Activated CD4-positive, alpha-beta T cell treated with anti-CD3 and anti-CD28 coated beads, Interleukin-2, amount 50 U/mL, for 1 hour (primary cell): ENCODE measurements at regions not wholly inside any gene's neighbourhood (a gene's known extent, or its start where the extent isn't known, plus 50 kb on each side); places are given as distances from the start of the nearest gene placed in this dataset.

ENCODE experiments used
- DNase-seq: peaks from one replicate; pipeline ENCODE4 v3.0.0-alpha.2; 2020

GRCh38 chr7:47221826-47222225, 360.1 kb downstream of the TNS3 start:
- DNase-seq: no peak

GRCh38 chr7:47218378-47219176, 363.3 kb downstream of the TNS3 start:
- DNase-seq: no peak

GRCh38 chr7:47217570-47218360, 364.1 kb downstream of the TNS3 start:
- no peak for DNase-seq

DNA sequence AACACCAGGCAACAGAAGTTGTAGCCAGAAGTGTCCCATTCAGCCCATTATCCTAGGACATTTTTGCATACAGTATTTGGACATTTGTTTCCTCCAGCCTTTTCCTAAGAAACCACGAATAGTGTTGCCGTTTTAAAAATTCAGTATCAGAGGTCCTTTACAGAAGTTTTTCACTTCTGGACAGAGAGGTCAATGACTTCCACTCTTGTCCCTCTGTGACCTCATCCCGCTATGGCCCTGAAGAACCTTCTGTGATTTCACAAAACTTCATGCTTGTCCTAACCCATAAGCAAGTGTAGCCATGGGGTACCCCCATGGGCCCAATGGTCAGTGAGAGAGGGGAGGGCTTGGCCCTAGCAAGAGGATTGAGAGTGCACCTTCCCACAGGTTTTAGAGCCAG, 364.8 kb downstream of the TNS3 start:
- DNase-seq: no peak

- DNase-seq: no peak
These were observed 365.5 kb downstream of the TNS3 start for GRCh38 chr7:47216439-47216838.

- DNase-seq: no peak
These were observed 366.3 kb downstream of the TNS3 start for GRCh38 chr7:47215640-47216039.

GRCh38 chr7:47215049-47215448, 366.9 kb downstream of the TNS3 start:
- no peak for DNase-seq

GRCh38 chr7:47213276-47213675, 368.6 kb downstream of the TNS3 start:
- no peak for DNase-seq

GRCh38 chr7:47211519-47211973, 370.4 kb downstream of the TNS3 start:
- DNase-seq: no peak

DNA sequence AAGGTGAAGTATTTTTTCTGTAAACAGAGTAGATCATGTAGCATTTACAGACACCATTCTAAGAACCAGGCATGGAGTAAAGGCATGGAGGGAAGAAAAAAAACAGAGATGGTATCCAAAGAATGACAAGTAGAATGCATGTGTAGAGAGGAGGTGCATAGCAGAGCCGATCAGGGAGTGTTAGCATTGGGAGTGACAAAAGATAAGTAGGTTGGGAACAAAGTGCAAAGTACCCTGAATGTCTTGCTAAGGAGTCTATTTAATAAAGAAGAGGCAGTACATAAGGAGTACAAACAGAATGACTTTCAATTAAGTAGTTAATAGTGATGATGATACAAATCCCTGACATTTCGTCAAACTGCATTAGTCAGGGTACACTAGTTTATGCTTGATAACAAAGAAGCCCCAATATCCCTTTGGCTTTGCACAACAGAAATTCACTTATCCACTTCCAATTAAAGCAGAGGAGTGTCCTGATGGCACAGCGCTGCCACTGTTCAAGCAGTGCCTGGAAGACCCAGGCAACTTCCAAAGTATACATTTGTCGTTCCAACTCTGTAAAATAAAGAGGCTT, 371.5 kb downstream of the TNS3 start:
- no peak for DNase-seq

DNA sequence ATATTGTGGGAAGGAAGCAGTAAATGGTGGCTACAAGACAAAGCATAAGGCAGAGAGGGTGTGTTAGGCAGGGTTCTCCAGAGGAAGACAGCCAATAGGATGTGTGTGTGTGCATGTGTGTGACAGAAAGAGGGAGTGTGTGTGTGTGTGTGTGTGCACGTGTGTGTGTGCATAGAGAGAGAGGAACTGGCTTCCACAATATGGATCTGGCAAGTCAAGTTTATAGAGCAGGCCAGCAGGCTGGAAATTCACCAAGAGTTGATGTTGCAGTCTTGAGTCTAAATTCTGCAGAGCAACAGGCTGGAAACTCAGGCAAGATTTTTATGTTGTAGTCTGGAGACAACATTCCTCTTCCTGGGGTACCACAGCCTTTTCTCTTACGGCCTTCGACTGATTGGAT, 374.0 kb downstream of the TNS3 start:
- DNase-seq: no peak

DNA sequence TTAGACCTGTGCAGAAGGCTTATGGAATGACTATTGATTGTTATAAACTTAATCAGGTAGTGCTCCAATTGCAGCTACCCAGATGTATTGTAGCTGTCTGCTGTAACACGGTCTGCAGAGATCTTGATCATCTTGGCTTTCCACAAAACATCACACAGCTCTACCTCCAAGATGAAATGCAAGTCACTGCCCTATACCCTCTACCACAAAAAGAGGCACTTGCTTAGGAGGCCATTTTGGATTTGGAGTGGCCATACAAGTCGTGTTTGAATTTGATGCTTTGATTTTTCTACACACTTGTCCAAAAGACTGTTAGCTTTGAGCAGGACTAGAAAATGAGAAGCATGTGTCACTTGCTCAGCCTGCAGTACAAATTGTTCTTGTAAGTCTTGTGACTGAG, 377.2 kb downstream of the TNS3 start:
- DNase-seq: no peak

GRCh38 chr7:47202146-47202783, 379.6 kb downstream of the TNS3 start:
- no peak for DNase-seq

GRCh38 chr7:47198159-47198558, 383.8 kb downstream of the TNS3 start:
- no peak for DNase-seq

GRCh38 chr7:47197486-47197885, 384.4 kb downstream of the TNS3 start:
- DNase-seq: no peak

GRCh38 chr7:47196737-47197136, 385.2 kb downstream of the TNS3 start:
- DNase-seq: no peak

- DNase-seq: no peak
These were observed 385.7 kb downstream of the TNS3 start for GRCh38 chr7:47196106-47196645.

DNA sequence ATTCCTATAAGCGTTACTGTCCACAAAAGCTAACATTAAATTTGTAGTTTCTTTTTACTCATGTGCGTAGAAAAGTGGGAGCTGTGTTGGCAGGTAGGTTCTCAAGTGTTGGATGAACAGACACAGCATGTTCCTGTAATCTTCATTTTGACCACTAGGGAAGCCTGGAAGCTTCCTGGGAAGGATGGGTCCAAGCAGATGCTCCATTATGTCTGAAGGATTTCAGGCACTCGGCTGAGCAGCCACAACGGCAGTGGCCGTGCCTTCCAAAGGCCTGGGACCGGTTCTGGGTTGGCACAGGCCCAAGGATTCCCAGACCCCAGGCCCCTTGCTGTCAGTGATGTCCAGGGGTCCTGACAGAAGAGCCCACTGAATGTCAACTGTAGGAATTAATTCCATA, 386.3 kb downstream of the TNS3 start:
- DNase-seq: no peak

- no peak for DNase-seq
These were observed 387.3 kb downstream of the TNS3 start for GRCh38 chr7:47194516-47195057.

DNA sequence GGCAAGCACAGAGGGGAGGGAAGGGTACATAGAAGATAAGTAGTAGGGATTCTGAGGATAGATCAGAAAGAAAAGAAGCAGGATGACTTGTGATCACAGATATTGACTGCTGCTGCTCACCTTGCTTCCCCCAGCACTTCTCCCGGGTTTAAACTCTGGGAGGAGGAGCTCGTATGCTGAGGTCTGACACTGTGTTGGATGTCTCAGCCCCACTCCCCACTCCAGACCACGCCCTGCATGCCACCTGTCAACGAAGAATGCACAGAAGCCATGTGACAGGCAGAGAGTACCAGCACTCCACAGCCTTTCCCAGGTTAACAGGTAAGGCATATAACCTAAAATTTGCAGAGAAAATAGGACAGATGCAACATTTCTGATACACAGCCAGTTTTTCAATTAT, 388.9 kb downstream of the TNS3 start:
- no peak for DNase-seq

GRCh38 chr7:47191876-47192291, 390.0 kb downstream of the TNS3 start:
- no peak for DNase-seq

GRCh38 chr7:47191316-47191715, 390.6 kb downstream of the TNS3 start:
- no peak for DNase-seq

- DNase-seq: no peak
These were observed 391.4 kb downstream of the TNS3 start for GRCh38 chr7:47190462-47190861.
